T-helper 2 cell treated with Interferon-gamma antibody and Interleukin-4, amounts not matched to agents 5 μg/mL and 100 μg/mL, for 36 hours (primary cell): ENCODE measurements at regions not wholly inside any gene's neighbourhood (a gene's known extent, or its start where the extent isn't known, plus 50 kb on each side); places are given as distances from the start of the nearest gene placed in this dataset.

ENCODE experiments used
- DNase-seq: peaks from one replicate; pipeline ENCODE4 v3.0.0; 2021; ENCODE audit warnings: low spot score
- H3K27ac Mint-ChIP-seq: one replicate; pipeline ENCODE4 v1.8.0; 2021; ENCODE audit warnings: mild to moderate bottlenecking, mixed read lengths
- H3K27me3 Mint-ChIP-seq: one replicate; pipeline ENCODE4 v1.8.0; 2021; ENCODE audit warnings: low read depth, mixed read lengths
- H3K36me3 Mint-ChIP-seq: one replicate; pipeline ENCODE4 v1.8.0; 2021; ENCODE audit warnings: low read depth, mixed read lengths
- H3K4me1 Mint-ChIP-seq: one replicate; pipeline ENCODE4 v1.8.0; 2021; ENCODE audit warnings: low read depth, mixed read lengths
- H3K4me3 Mint-ChIP-seq: one replicate; pipeline ENCODE4 v1.8.0; 2022; ENCODE audit warnings: mild to moderate bottlenecking, moderate library complexity, mixed read lengths
- H3K9me3 Mint-ChIP-seq: one replicate; pipeline ENCODE4 v1.8.0; 2021; ENCODE audit warnings: mixed read lengths

- H3K4me3 Mint-ChIP-seq = no peak overlapping the region
- H3K4me1 Mint-ChIP-seq = no peaks in the 10 kb centered on the region
- no peaks in the 10 kb centered on the region for H3K36me3 Mint-ChIP-seq
- no peaks in the 10 kb centered on the region for H3K9me3 Mint-ChIP-seq
- DNase-seq = no peak
- H3K27ac Mint-ChIP-seq = no peak overlapping the region
- H3K27me3 Mint-ChIP-seq = no peaks in the 10 kb centered on the region
Measured at GRCh38 chr11:116610190-116610589, 162.6 kb downstream of the BUD13 start.

- Mint-ChIP-seq H3K9me3 (no peaks in the 10 kb centered on the region), H3K27me3 (no peaks in the 10 kb centered on the region), H3K4me3 (no peak overlapping the region), H3K27ac (no peak overlapping the region), H3K36me3 (no peaks in the 10 kb centered on the region), H3K4me1 (no peaks in the 10 kb centered on the region)
- no peak for DNase-seq
Measured at GRCh38 chr11:116607027-116607426, 165.8 kb downstream of the BUD13 start.

- no peaks in the 10 kb centered on the region for H3K9me3 Mint-ChIP-seq
- no peaks in the 10 kb centered on the region for H3K4me1 Mint-ChIP-seq
- H3K4me3 Mint-ChIP-seq = no peak overlapping the region
- no peaks in the 10 kb centered on the region for H3K27me3 Mint-ChIP-seq
- H3K36me3 Mint-ChIP-seq = no peaks in the 10 kb centered on the region
- peak; percentile 11 for DNase-seq
- H3K27ac Mint-ChIP-seq = no peak overlapping the region
Measured at GRCh38 chr11:116605543-116606459, 167.0 kb downstream of the BUD13 start.

GRCh38 chr11:116603728-116604323, 169.0 kb downstream of the BUD13 start:
- Mint-ChIP-seq H3K27ac (no peak overlapping the region), H3K9me3 (no peaks in the 10 kb centered on the region), H3K27me3 (no peaks in the 10 kb centered on the region), H3K36me3 (no peaks in the 10 kb centered on the region), H3K4me3 (no peak overlapping the region), H3K4me1 (no peaks in the 10 kb centered on the region)
- no peak for DNase-seq

GRCh38 chr11:116602637-116602942, 170.2 kb downstream of the BUD13 start:
- H3K9me3 Mint-ChIP-seq = no peaks in the 10 kb centered on the region
- no peaks in the 10 kb centered on the region for H3K36me3 Mint-ChIP-seq
- no peaks in the 10 kb centered on the region for H3K4me1 Mint-ChIP-seq
- no peak for DNase-seq
- H3K4me3 Mint-ChIP-seq = no peak overlapping the region
- H3K27ac Mint-ChIP-seq = no peak overlapping the region
- H3K27me3 Mint-ChIP-seq = no peaks in the 10 kb centered on the region

- H3K27ac Mint-ChIP-seq = no peak overlapping the region
Measured at GRCh38 chr11:116601814-116602636, 170.8 kb downstream of the BUD13 start.

GRCh38 chr11:116600930-116601329, 171.9 kb downstream of the BUD13 start:
- no peaks in the 10 kb centered on the region for H3K4me1 Mint-ChIP-seq
- no peaks in the 10 kb centered on the region for H3K36me3 Mint-ChIP-seq
- H3K9me3 Mint-ChIP-seq = no peaks in the 10 kb centered on the region
- H3K27me3 Mint-ChIP-seq = no peaks in the 10 kb centered on the region
- no peak overlapping the region for H3K27ac Mint-ChIP-seq
- no peak overlapping the region for H3K4me3 Mint-ChIP-seq
- no peak for DNase-seq

More at GRCh38 chr11:116601814-116602636, 170.8 kb downstream of the BUD13 start:
- Mint-ChIP-seq H3K9me3 (no peaks in the 10 kb centered on the region), H3K36me3 (no peaks in the 10 kb centered on the region), H3K27me3 (no peaks in the 10 kb centered on the region), H3K4me3 (no peak overlapping the region), H3K4me1 (no peaks in the 10 kb centered on the region)
- DNase-seq = no peak

- DNase-seq = no peak
- Mint-ChIP-seq H3K27ac (no peak overlapping the region), H3K27me3 (no peaks in the 10 kb centered on the region), H3K9me3 (no peaks in the 10 kb centered on the region), H3K36me3 (no peaks in the 10 kb centered on the region), H3K4me1 (no peaks in the 10 kb centered on the region), H3K4me3 (no peak overlapping the region)
Measured at GRCh38 chr11:116598556-116598955, 174.2 kb downstream of the BUD13 start.

GRCh38 chr11:116598036-116598435, 174.8 kb downstream of the BUD13 start:
- Mint-ChIP-seq H3K27ac (no peak overlapping the region), H3K9me3 (no peaks in the 10 kb centered on the region), H3K36me3 (no peaks in the 10 kb centered on the region), H3K4me1 (no peaks in the 10 kb centered on the region), H3K4me3 (no peak overlapping the region), H3K27me3 (no peaks in the 10 kb centered on the region)
- DNase-seq = no peak

GRCh38 chr11:116596346-116597260, 176.2 kb downstream of the BUD13 start:
- Mint-ChIP-seq H3K36me3 (no peaks in the 10 kb centered on the region), H3K4me1 (no peaks in the 10 kb centered on the region), H3K4me3 (no peak overlapping the region), H3K9me3 (no peaks in the 10 kb centered on the region), H3K27ac (no peak overlapping the region), H3K27me3 (no peaks in the 10 kb centered on the region)
- DNase-seq = no peak

- Mint-ChIP-seq H3K27me3 (no peaks in the 10 kb centered on the region), H3K4me3 (no peak overlapping the region), H3K9me3 (no peaks in the 10 kb centered on the region), H3K4me1 (no peaks in the 10 kb centered on the region), H3K36me3 (no peaks in the 10 kb centered on the region), H3K27ac (no peak overlapping the region)
- DNase-seq = no peak
Measured at GRCh38 chr11:116595305-116595880, 177.4 kb downstream of the BUD13 start.

- H3K4me3 Mint-ChIP-seq = no peak overlapping the region
- no peaks in the 10 kb centered on the region for H3K4me1 Mint-ChIP-seq
- no peaks in the 10 kb centered on the region for H3K9me3 Mint-ChIP-seq
- no peaks in the 10 kb centered on the region for H3K27me3 Mint-ChIP-seq
- no peaks in the 10 kb centered on the region for H3K36me3 Mint-ChIP-seq
- DNase-seq = no peak
- no peak overlapping the region for H3K27ac Mint-ChIP-seq
Measured at GRCh38 chr11:116590844-116591570, 181.8 kb downstream of the BUD13 start.

- Mint-ChIP-seq H3K4me3 (no peak overlapping the region), H3K36me3 (no peaks in the 10 kb centered on the region), H3K9me3 (no peaks in the 10 kb centered on the region), H3K4me1 (no peaks in the 10 kb centered on the region), H3K27me3 (peaks cover 3% of the 10 kb centered on the region), H3K27ac (no peak overlapping the region)
- no peak for DNase-seq
Measured at GRCh38 chr11:116589402-116589801, 183.4 kb downstream of the BUD13 start.
